ENCODE measurements at regions not wholly inside any gene's neighbourhood (a gene's known extent, or its start where the extent isn't known, plus 50 kb on each side); places are given as distances from the start of the nearest gene placed in this dataset.
A peak's percentile ranks its signal among the peaks of the same experiment; 100 is the strongest.

GRCh38 chr20:24742436-24742835 is 206.6 kb upstream of the CST7 start:
- no peak for DNase-seq (ENCODE audit: low spot score)
- no peak overlapping the region for H4K91ac ChIP-seq (ENCODE audit: low read depth, low read length, poor library complexity)
- H3K18ac ChIP-seq (ENCODE audit: low read length): no peak overlapping the region
- H3K27ac ChIP-seq (replicated peaks; ENCODE audit: low read length): no peak overlapping the region
- H3K4me1 ChIP-seq (ENCODE audit: control insufficient read depth in 2 of 2, insufficient read depth in 1 of 2, low read depth in 1 of 2, low read length in 2 of 2): peaks cover 0 to 7% of the 10 kb centered on the region in 2 donors
- H3K14ac ChIP-seq (ENCODE audit: low read length): no peak overlapping the region
- H3K4ac ChIP-seq (ENCODE audit: low read length): no peak overlapping the region
- peak overlapping the region; percentile 6 for H2AK5ac ChIP-seq (ENCODE audit: low read depth, low read length)
- H3K4me2 ChIP-seq (ENCODE audit: insufficient read depth, low read length, poor library complexity, severe bottlenecking): no peak overlapping the region
- H3K27me3 ChIP-seq (ENCODE audit: control insufficient read depth in 3 of 3, insufficient read depth in 3 of 3, low read depth in 1 of 3, low read length in 3 of 3): peaks cover 0 to 2% (median 0%) of the 10 kb centered on the region in 3 experiments
- H3K9me3 ChIP-seq (replicated peaks in 1 of 2; ENCODE audit: control insufficient read depth in 2 of 2, insufficient read depth in 1 of 2, low read depth in 1 of 2, low read length in 2 of 2): peaks cover 0 to 2% of the 10 kb centered on the region in 2 donors
- H3K23ac ChIP-seq (ENCODE audit: low read depth, low read length, poor library complexity): peak overlapping the region; percentile 6
- no CpG with 5 or more reads among the region's 7 CpGs for WGBS, 2 donors (ENCODE audit: extremely low coverage in 2 of 2, insufficient read length in 2 of 2, insufficient replicate concordance in 1 of 2)
- no peak overlapping the region for H4K8ac ChIP-seq (ENCODE audit: low read depth, low read length)
- no peak overlapping the region for H2BK15ac ChIP-seq (ENCODE audit: low read length)
- no peak overlapping the region for H2AFZ ChIP-seq (ENCODE audit: low read length)
- H3K4me3 ChIP-seq (ENCODE audit: low read length in 2 of 2): no peak overlapping the region
- H2BK5ac ChIP-seq (ENCODE audit: low read length): no peak overlapping the region
- no peaks in the 10 kb centered on the region for H3K36me3 ChIP-seq (replicated peaks in 1 of 2; ENCODE audit: control insufficient read depth in 2 of 2, insufficient read depth in 2 of 2, low read length in 2 of 2)
- H2BK120ac ChIP-seq (ENCODE audit: low read depth, low read length): no peak overlapping the region
- no peaks in the 10 kb centered on the region for H3K79me1 ChIP-seq (ENCODE audit: low read depth, low read length)
- no peak overlapping the region for H2BK12ac ChIP-seq (ENCODE audit: low read length)
- no peak overlapping the region for H3K9ac ChIP-seq (ENCODE audit: low read depth, low read length, poor library complexity)

- Histone ChIP-seq H3K27ac (replicated peaks; ENCODE audit: low read length) (no peak overlapping the region), H3K4ac (ENCODE audit: low read length) (no peak overlapping the region), H3K23ac (ENCODE audit: low read depth, low read length, poor library complexity) (no peak overlapping the region), H3K36me3 (replicated peaks in 1 of 2; ENCODE audit: control insufficient read depth in 2 of 2, insufficient read depth in 2 of 2, low read length in 2 of 2) (no peaks in the 10 kb centered on the region), H2BK12ac (ENCODE audit: low read length) (no peak overlapping the region), H3K14ac (ENCODE audit: low read length) (no peak overlapping the region), H3K27me3 (ENCODE audit: control insufficient read depth in 3 of 3, insufficient read depth in 3 of 3, low read depth in 1 of 3, low read length in 3 of 3) (peaks cover 0 to 5% (median 0%) of the 10 kb centered on the region in 3 experiments), H2BK120ac (ENCODE audit: low read depth, low read length) (no peak overlapping the region), H3K18ac (ENCODE audit: low read length) (peak overlapping the region; percentile 61), H3K4me1 (ENCODE audit: control insufficient read depth in 2 of 2, insufficient read depth in 1 of 2, low read depth in 1 of 2, low read length in 2 of 2) (peaks cover 0 to 8% of the 10 kb centered on the region in 2 donors), H3K4me3 (ENCODE audit: low read length in 2 of 2) (no peak overlapping the region), H3K9ac (ENCODE audit: low read depth, low read length, poor library complexity) (no peak overlapping the region), H3K9me3 (replicated peaks in 1 of 2; ENCODE audit: control insufficient read depth in 2 of 2, insufficient read depth in 1 of 2, low read depth in 1 of 2, low read length in 2 of 2) (no peaks in the 10 kb centered on the region), H2AK5ac (ENCODE audit: low read depth, low read length) (peak overlapping the region; percentile 94), H4K8ac (ENCODE audit: low read depth, low read length) (no peak overlapping the region), H3K4me2 (ENCODE audit: insufficient read depth, low read length, poor library complexity, severe bottlenecking) (no peak overlapping the region), H2BK5ac (ENCODE audit: low read length) (no peak overlapping the region), H4K91ac (ENCODE audit: low read depth, low read length, poor library complexity) (no peak overlapping the region), H2AFZ (ENCODE audit: low read length) (no peak overlapping the region), H2BK15ac (ENCODE audit: low read length) (no peak overlapping the region), H3K79me1 (ENCODE audit: low read depth, low read length) (no peaks in the 10 kb centered on the region)
- WGBS, 2 donors (ENCODE audit: extremely low coverage in 2 of 2, insufficient read length in 2 of 2, insufficient replicate concordance in 1 of 2): no CpG with 5 or more reads among the region's 5 CpGs
- DNase-seq (ENCODE audit: low spot score): no peak
Observed at GRCh38 chr20:24742989-24743388, 206.1 kb upstream of the CST7 start.

- Histone ChIP-seq H2BK120ac (ENCODE audit: low read depth, low read length) (no peak overlapping the region), H3K4me2 (ENCODE audit: insufficient read depth, low read length, poor library complexity, severe bottlenecking) (no peak overlapping the region), H3K14ac (ENCODE audit: low read length) (no peak overlapping the region), H3K79me1 (ENCODE audit: low read depth, low read length) (no peaks in the 10 kb centered on the region), H3K9ac (ENCODE audit: low read depth, low read length, poor library complexity) (no peak overlapping the region), H3K9me3 (replicated peaks in 1 of 2; ENCODE audit: control insufficient read depth in 2 of 2, insufficient read depth in 1 of 2, low read depth in 1 of 2, low read length in 2 of 2) (no peaks in the 10 kb centered on the region), H2AK5ac (ENCODE audit: low read depth, low read length) (no peak overlapping the region), H2BK5ac (ENCODE audit: low read length) (no peak overlapping the region), H3K4ac (ENCODE audit: low read length) (no peak overlapping the region), H4K91ac (ENCODE audit: low read depth, low read length, poor library complexity) (no peak overlapping the region), H3K18ac (ENCODE audit: low read length) (no peak overlapping the region), H3K27me3 (ENCODE audit: control insufficient read depth in 3 of 3, insufficient read depth in 3 of 3, low read depth in 1 of 3, low read length in 3 of 3) (peaks cover 0 to 5% (median 0%) of the 10 kb centered on the region in 3 experiments), H4K8ac (ENCODE audit: low read depth, low read length) (no peak overlapping the region), H2BK15ac (ENCODE audit: low read length) (no peak overlapping the region), H3K4me3 (ENCODE audit: low read length in 2 of 2) (no peak overlapping the region), H2AFZ (ENCODE audit: low read length) (no peak overlapping the region), H3K36me3 (replicated peaks in 1 of 2; ENCODE audit: control insufficient read depth in 2 of 2, insufficient read depth in 2 of 2, low read length in 2 of 2) (no peaks in the 10 kb centered on the region), H2BK12ac (ENCODE audit: low read length) (no peak overlapping the region), H3K27ac (replicated peaks; ENCODE audit: low read length) (no peak overlapping the region), H3K23ac (ENCODE audit: low read depth, low read length, poor library complexity) (no peak overlapping the region), H3K4me1 (ENCODE audit: control insufficient read depth in 2 of 2, insufficient read depth in 1 of 2, low read depth in 1 of 2, low read length in 2 of 2) (peaks cover 0 to 8% of the 10 kb centered on the region in 2 donors)
- no CpG with 5 or more reads among the region's 5 CpGs for WGBS, 2 donors (ENCODE audit: extremely low coverage in 2 of 2, insufficient read length in 2 of 2, insufficient replicate concordance in 1 of 2)
- DNase-seq (ENCODE audit: low spot score): no peak
Observed at GRCh38 chr20:24743641-24744040, 205.4 kb upstream of the CST7 start.

GRCh38 chr20:24744747-24745146 is 204.3 kb upstream of the CST7 start:
- Histone ChIP-seq H3K4me1 (ENCODE audit: control insufficient read depth in 2 of 2, insufficient read depth in 1 of 2, low read depth in 1 of 2, low read length in 2 of 2) (peaks cover 0 to 8% of the 10 kb centered on the region in 2 donors), H3K27me3 (ENCODE audit: control insufficient read depth in 3 of 3, insufficient read depth in 3 of 3, low read depth in 1 of 3, low read length in 3 of 3) (peaks cover 0 to 5% (median 0%) of the 10 kb centered on the region in 3 experiments)
- WGBS, 2 donors (ENCODE audit: extremely low coverage in 2 of 2, insufficient read length in 2 of 2, insufficient replicate concordance in 1 of 2): no CpG with 5 or more reads among the region's 3 CpGs

More at GRCh38 chr20:24744747-24745146, 204.3 kb upstream of the CST7 start:
- no peak overlapping the region for H3K4ac ChIP-seq (ENCODE audit: low read length)
- H4K91ac ChIP-seq (ENCODE audit: low read depth, low read length, poor library complexity): no peak overlapping the region
- no peak overlapping the region for H3K14ac ChIP-seq (ENCODE audit: low read length)
- no peak overlapping the region for H3K27ac ChIP-seq (replicated peaks; ENCODE audit: low read length)
- no peak overlapping the region for H2BK15ac ChIP-seq (ENCODE audit: low read length)
- H2AK5ac ChIP-seq (ENCODE audit: low read depth, low read length): no peak overlapping the region
- no peak overlapping the region for H4K8ac ChIP-seq (ENCODE audit: low read depth, low read length)
- H2BK12ac ChIP-seq (ENCODE audit: low read length): no peak overlapping the region
- H3K23ac ChIP-seq (ENCODE audit: low read depth, low read length, poor library complexity): no peak overlapping the region
- H3K9me3 ChIP-seq (replicated peaks in 1 of 2; ENCODE audit: control insufficient read depth in 2 of 2, insufficient read depth in 1 of 2, low read depth in 1 of 2, low read length in 2 of 2): no peaks in the 10 kb centered on the region
- H3K18ac ChIP-seq (ENCODE audit: low read length): no peak overlapping the region
- H3K9ac ChIP-seq (ENCODE audit: low read depth, low read length, poor library complexity): no peak overlapping the region
- no peaks in the 10 kb centered on the region for H3K36me3 ChIP-seq (replicated peaks in 1 of 2; ENCODE audit: control insufficient read depth in 2 of 2, insufficient read depth in 2 of 2, low read length in 2 of 2)
- H3K79me1 ChIP-seq (ENCODE audit: low read depth, low read length): no peaks in the 10 kb centered on the region
- H2AFZ ChIP-seq (ENCODE audit: low read length): no peak overlapping the region
- DNase-seq (ENCODE audit: low spot score): no peak
- H3K4me3 ChIP-seq (ENCODE audit: low read length in 2 of 2): no peak overlapping the region
- H2BK120ac ChIP-seq (ENCODE audit: low read depth, low read length): no peak overlapping the region
- no peak overlapping the region for H2BK5ac ChIP-seq (ENCODE audit: low read length)
- H3K4me2 ChIP-seq (ENCODE audit: insufficient read depth, low read length, poor library complexity, severe bottlenecking): no peak overlapping the region
